A172 (cell line): ENCODE measurements at regions not wholly inside any gene's neighbourhood (a gene's known extent, or its start where the extent isn't known, plus 50 kb on each side); places are given as distances from the start of the nearest gene placed in this dataset.

ENCODE experiments used
- DNase-seq: peaks from one replicate; pipeline ENCODE4 v3.0.0-alpha.2; 2015; ENCODE audit warnings: low spot score

DNA sequence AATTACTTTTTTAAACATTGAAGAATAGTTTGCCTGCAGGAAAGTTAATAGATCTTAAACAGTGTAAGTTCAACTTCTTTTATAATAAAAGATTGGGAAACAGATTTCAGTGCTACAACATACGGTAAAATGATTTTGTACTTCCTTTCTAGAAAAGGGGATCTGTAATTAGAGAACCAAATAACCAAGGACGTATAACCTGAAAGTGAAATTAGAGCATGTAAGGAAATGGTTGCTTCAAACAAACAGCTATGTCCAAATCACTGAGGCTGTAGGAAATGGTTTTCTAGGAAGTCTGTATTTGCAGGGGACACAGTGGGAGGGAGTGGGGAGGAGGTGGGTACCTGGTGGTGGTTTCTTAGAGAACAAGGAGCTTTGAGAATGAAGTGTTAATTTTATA, 57.9 kb upstream of the EXOC6 start:
- DNase-seq, result no peak

DNA sequence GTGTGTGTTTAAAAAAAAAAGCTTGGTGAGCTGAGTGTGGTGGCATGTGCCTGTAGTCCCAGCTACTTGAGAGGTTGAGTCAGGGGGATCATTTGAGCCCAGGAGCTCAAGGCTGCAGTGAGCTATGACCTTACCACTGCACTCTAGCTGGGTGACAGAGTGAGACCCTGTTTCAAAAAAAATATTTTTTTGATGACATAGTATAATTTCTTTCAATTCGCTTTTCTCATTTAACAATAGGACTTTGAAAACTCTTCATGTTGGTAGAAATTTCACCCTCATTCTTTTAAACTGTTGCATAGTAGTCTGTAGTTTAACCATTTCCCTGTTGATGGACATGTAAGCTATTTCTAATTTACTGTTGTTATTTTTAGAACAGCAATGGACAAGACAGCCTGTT, 55.7 kb upstream of the EXOC6 start:
- DNase-seq, result no peak
